ENCODE measurements at regions not wholly inside any gene's neighbourhood (a gene's known extent, or its start where the extent isn't known, plus 50 kb on each side); places are given as distances from the start of the nearest gene placed in this dataset.

GRCh38 chr7:49396229-49396628 is 377.2 kb upstream of the VWC2 start:
- no peak for DNase-seq

- DNase-seq: no peak
Observed at GRCh38 chr7:49397750-49398149, 375.7 kb upstream of the VWC2 start.

DNA sequence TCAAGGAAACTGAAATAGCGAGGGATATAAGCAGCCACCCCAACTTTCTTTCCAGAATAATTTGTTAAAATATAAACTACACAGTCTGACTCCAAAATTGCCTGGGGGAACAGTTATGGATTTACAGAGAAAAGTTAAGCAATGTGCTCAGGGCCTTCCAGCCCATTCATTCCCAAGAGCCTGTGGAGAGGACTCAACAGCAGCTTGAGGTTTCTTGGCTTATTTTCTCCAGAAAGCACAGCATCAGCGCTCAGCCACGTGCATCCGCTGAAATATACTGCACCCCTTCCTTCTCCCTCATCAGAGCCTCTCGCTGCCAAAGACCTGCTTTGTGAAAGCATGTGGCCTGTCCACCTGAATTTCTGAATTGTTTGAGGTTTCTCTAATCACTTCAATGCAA is 375.2 kb upstream of the VWC2 start:
- no peak for DNase-seq

DNA sequence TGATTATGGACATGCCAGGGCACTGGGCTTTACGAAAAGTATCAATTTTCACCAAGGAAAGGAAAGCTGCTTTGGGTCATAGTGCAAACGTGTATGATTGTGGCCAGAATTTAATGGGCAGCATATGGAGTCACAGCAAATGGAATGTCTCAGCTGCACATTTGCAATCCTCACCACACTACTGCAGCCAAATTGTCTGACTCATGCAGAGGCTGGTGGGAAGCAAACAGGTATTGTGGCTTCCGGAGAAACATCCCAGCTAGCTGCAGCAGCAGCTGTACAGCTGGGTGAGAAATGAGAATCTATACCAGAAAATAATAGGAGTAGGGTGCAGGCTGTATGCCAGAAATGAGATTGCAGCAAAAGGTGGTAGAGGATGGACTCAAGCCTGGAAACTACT is 374.7 kb upstream of the VWC2 start:
- DNase-seq: no peak

DNA sequence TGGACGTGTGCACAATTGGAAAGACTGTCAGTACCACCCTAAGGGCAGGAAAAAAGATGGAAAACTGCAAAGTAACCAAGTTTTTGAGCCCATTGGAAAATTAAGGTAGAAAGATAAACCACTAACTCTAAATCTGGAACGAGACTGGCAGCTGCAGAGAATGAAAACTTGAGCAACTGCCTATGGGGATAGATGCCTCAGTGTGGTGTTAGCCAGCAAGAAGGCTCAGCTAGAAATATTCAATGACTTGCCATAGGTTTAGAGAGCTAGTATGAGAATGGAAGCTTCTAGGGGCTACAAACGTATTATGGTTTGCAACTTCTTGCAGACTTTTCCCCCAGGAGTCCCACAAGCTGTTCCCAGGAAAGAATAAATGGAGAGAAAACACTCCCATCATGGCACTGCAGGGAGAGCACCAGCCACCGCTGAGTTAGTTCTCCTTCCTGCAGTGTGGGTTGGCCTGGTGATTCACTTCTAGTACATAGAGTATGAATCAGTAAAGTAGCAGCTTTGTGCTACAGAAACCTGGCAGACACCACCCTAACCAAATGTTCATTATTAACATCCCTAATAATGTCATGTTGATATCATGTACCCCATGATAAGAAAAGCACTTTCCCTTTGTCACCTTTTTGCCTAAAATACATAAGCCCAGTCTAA is 372.4 kb upstream of the VWC2 start:
- no peak for DNase-seq

DNA sequence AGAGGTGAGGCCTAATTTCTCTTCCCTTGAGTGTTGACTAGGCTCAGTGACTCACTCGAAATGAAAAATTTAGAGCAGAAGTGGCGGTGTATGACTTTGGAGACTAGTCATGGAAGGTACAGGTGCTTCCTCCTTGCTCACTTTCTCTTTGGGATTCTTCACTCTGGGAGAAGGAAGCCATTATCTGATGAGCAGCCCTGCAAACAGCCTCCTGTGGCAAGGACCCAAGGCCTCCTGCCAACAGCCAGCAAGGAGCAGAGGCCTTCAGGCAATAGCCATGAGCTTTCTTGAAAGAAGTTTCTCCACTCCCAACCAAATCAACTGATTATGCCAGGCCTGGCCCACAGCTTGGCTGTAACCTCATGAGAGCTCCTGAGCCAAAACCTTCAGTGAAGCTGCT is 369.6 kb upstream of the VWC2 start:
- DNase-seq: no peak

- DNase-seq: no peak
Observed at GRCh38 chr7:49407205-49407604, 366.2 kb upstream of the VWC2 start.

DNA sequence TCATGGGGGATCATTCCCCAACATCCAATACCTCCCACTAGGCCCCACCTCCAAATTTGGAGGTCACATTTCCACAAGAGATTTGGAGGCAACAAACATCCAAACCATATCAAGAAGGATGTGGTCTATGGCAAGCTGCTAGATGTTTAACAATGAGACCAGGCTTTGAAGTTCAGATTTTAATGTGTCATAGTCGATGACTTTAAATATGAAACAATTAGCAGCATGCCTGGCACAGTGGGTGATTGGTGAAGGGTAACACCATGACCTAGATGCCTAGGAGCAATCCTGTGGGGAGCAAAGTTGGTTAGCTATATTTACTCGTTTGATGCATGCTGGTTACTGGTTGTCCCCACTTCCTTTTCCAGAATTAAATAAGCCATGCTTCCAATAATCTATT is 356.4 kb upstream of the VWC2 start:
- DNase-seq: no peak

DNA sequence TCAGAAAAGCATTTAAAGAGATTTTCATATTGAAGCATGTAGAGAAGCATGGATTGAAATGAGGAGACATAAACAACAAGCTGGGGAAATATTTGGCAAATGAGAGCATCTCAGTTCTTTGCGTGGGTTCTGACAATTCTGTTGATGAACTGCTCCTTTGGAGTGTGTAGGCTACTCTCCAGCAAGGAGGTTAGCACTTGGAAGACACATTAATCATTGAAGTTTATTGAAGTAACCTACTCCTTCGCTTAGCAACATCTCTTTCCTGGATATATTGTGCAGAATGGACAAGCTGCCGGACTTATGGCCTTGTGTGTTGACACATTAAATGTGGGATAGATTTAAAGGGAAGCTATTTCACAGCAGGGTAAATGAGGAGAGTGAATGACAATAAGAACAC is 354.5 kb upstream of the VWC2 start:
- DNase-seq: no peak

DNA sequence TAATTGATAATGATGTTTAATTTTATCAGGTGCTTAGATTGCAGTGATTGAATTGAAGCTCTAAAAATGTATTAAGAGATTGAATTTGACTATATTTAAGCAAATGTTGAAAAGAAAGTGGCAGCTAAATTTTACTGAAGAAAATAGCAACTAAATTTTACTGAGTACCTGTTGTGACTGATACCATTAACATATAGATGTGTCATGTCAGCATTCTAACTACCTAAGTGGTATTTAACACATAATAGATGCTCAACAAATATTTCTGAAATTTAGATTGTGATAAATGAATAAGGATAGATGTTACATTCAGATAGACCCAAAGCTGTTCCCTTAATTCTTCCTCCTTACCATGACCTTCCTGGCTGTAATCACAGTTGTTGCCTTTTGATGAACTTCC is 350.9 kb upstream of the VWC2 start:
- no peak for DNase-seq

DNA sequence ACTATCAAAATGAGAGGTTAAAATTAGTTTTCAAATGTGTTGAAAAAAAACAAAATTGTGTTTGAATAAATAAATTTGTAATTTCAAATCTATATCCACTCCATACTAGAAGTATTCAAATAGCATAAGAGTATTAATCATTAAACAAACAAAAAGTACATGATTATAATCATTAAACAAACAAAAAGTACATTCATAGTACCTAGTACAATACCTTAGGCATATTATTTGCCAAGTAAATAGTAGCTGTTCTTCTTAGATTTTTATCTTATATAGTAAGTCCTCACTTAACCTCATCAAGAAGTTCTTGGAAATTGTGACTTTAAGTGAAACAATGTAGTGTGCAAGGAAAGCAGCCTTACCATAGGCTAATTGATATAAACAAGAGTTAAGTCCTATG is 349.3 kb upstream of the VWC2 start:
- DNase-seq: no peak

GRCh38 chr7:49425277-49425818 is 348.1 kb upstream of the VWC2 start:
- DNase-seq: no peak

DNA sequence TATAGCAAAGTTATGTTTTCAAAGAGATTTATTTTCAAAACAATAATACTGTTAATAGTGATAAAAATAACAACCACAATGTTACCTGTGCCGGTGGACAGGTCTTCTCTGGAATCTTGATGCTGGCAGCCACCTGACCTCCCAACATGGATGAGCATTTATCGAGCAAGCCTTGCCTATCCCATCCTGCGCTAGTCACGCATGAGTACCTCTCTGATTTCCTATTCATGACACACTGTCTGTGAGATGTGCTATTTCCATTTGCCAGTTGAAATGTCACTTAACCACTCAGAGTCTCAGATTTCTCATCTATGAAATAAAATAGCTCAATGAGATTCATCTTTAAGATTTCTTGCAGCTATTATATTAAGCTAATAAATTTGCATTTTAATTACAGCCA is 341.2 kb upstream of the VWC2 start:
- no peak for DNase-seq

DNA sequence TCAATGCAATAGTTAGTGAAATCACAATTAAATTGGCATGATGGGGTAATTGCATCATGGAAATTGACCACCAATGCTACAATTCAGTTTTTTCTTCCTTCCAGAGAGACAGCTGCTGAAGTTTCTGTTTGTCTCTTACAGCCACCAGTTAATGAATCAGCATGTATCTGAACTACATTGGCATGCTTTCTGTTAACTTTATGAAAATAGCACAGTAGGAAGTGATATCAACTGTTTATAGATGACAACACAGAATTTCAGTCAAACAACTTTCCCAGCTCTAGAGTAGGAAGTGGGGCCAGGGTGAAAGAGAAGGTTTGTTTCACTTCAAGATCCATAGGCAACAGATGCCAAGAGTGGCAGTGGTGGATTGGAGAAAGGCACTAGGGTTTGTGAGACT is 339.6 kb upstream of the VWC2 start:
- DNase-seq: no peak

DNA sequence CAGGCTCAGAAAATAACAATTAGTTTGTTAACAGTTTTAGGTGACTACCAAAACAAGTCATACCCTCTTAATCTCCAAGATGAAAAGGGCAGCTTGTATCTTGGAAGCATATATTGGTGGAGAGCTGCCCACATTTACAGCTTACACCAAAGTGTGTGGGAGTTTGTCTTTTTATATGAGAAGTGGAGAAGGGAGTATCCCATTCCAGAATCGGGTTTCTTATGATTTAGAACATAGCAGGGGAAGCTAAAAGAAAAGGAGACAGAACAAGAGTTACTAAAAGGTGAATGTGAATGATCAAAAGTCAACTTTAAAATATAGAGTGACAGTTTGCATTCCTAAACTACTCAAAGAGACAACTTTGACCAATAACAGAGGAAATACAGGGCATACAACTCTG is 338.6 kb upstream of the VWC2 start:
- no peak for DNase-seq

GRCh38 chr7:49438281-49438680 is 335.2 kb upstream of the VWC2 start:
- no peak for DNase-seq

DNA sequence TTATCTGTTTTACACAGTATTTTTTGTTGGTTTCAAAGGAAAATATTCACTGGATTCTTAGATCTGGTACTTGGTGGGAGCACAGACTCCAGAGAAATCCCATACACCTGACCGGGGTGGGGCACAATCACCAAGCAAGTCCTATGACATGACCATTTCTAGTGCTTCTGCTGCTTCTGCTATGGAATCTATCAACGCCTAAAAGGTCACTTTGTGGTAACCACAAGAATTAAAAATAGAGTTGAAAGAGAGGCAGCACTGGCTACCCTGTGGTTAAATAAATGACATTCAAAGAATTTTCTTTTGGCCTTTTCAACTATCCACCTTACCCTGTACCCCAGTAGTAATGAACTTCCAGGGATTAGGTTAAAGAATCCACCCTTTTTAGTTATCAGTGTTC is 329.9 kb upstream of the VWC2 start:
- no peak for DNase-seq

DNA sequence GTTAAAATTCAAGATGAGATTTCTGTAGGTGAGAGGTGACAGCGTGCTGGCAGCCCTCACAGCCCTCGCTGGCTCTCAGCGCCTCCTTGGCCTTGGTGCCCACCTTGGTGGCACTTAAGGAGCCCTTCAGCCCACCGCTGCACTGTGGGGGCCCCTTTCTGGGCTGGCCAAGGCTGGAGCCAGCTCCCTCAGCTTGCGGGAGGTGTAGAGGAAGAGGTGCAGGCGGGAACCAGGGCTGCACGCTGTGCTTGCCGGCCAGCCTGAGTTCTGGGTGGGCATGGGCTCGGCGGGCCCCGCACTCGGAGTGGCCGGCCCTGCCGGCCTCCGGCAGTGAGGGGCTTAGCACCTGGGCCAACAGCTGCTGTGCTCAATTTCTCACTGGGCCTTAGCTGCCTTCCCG is 320.0 kb upstream of the VWC2 start:
- no peak for DNase-seq

GRCh38 chr7:49479441-49479840 is 294.0 kb upstream of the VWC2 start:
- DNase-seq: no peak

GRCh38 chr7:49479936-49480544 is 293.4 kb upstream of the VWC2 start:
- DNase-seq: no peak

DNA sequence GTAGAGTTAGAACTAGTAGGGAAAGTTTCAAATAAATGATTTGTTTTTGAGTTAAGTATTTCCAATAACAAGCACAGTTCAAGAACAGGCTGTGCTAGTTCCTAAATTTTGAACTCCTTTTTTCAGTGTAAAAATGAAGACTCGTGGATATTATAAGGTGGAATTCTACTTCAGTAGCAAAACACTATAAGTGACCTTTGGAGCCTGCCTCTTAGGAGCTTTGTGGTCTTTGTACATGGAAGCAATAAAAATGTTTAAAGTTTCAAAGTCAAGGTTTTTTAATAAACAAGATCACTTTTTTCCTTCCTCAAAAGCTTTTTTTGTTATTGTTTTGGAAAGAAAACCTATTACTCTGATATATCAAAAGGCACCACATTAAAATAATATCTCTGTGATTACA is 292.4 kb upstream of the VWC2 start:
- DNase-seq: no peak

DNA sequence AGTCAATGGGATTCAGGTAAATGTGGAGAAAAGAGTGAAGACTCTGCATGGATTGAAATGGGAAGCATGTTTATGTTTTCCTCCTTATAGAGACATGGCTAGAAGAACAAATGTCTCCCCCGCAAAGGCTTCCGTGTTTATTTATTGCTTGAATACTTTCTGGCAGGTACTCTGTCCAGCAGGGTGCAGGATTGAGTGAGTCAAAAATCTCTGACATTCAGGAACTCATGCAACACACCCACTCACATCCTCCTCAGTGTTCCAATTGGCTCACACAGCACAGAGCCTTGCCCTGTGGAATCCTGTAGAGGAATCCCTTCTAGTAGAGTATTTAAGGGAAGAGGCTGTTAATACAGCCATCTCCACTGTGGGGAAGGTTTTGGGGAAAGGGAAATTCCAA is 290.3 kb upstream of the VWC2 start:
- DNase-seq: no peak

- no peak for DNase-seq
Observed at GRCh38 chr7:49486974-49487829, 286.2 kb upstream of the VWC2 start.

DNA sequence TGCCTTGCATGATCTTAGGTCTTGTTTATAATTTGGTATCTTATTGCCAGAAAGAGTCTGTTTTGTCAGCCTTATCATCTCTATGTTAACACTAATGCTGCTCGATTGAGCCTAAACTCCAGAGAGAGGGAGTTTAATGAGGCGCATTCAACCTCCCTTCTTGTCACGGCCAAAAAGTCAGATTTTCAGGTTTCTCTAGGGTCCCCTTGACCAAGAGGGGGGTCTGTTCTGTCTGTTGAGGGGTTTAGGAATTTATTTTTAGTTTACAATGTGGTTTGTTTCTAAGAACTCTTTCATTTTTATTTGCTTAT is 285.7 kb upstream of the VWC2 start:
- no peak for DNase-seq

Data from left hindlimb (tissue), 1 donor.